GM12875 (cell line): ENCODE measurements at regions not wholly inside any gene's neighbourhood (a gene's known extent, or its start where the extent isn't known, plus 50 kb on each side); places are given as distances from the start of the nearest gene placed in this dataset.

Experiments used
- H3K4me3 ChIP-seq: one replicate; pipeline ENCODE4 v1.5.1; 2011; ENCODE audit warnings: low read depth, low read length, control low read depth
- CTCF ChIP-seq: IDR thresholded peaks from 2 replicates; pipeline ENCODE4 v1.5.1; 2011; ENCODE audit warnings: low read depth, mild to moderate bottlenecking, control low read depth, inconsistent platforms, low read length, moderate library complexity, borderline replicate concordance; ENCODE audit not compliant: insufficient read depth

- TF ChIP-seq CTCF: no peak
Observed at GRCh38 chr22:27278946-27279345, 522.6 kb downstream of the MN1 start.

DNA sequence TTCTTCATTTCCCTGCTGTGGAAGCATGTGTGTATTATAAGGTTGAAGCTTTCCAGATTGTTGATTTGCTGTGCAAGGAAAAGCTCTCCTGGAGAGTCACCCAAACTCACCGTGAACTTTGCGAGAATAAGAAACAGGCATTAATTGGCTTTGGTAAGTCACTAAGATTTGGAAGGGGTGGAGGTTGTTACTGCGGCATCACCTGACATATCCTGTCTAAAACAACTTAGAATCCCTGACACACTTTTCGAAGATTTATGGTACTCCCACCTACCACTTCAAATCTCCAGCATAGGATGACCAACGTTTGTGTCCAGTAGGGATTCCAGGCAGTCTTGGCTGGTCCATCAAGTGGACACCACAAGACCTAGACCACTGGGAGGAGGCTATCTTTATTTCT, 518.3 kb downstream of the MN1 start:
- no peak overlapping the region for H3K4me3 ChIP-seq
- TF ChIP-seq CTCF: no peak

More at GRCh38 chr22:27278946-27279345, 522.6 kb downstream of the MN1 start:
- no peak overlapping the region for H3K4me3 ChIP-seq

DNA sequence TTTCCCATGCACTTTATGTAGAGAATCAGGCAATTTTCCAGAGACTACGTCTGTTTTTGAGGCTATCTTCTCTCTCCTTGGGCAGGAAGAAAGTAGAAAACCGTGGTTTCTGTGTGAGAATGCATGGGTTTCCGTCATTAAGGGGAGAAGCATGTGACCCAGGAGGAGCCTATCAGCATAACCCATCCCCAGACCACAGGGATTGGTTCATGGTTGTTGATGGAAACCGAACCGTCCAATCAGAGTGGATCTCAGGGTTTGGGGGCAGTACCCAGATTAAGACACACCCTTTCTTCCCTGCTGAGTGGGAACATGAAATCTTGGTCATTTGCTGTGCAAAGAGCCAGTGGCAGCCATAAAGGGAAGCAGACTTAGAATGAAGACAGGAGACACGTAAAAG, 517.8 kb downstream of the MN1 start:
- no peak for TF ChIP-seq CTCF
- no peak overlapping the region for H3K4me3 ChIP-seq

- H3K4me3 ChIP-seq: no peak overlapping the region
- TF ChIP-seq CTCF: no peak
Observed at GRCh38 chr22:27284324-27284723, 517.2 kb downstream of the MN1 start.

GRCh38 chr22:27286711-27287110, 514.8 kb downstream of the MN1 start:
- H3K4me3 ChIP-seq: no peak overlapping the region
- TF ChIP-seq CTCF: no peak

DNA sequence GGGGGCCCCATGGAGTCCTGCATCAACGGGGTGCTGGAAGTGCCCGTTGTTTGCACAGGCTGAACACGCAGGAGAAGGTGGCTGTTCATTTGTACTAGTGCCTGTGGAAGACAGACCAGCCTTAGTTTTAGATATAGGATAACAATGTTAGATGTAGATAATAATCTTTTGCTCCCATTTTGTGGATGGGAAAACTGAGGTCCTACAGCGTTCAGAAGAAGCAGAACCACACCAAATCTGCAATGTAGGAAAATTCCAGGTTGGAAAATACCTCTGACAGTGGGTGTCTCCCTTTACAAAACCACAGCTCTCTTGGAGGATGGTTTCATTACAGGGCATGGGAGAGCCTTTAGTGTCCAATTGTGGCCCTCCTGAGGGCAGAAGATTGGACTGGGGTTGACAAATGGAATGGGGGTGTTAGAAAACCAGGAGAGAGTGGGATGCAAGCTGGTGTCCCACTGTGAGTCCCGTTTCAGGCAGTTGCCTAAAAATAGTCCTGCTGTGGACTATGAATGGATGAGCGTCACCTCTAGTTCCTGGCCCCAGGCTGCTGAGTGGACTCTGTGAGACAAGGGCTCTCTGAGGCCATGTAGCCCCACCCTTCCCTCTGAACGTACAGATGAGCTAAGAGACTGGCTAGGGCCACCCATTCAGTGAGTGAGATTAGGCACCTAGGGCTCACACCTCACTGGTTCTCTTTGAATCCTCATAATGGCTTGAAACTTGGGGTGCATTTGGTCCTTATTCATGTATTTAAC, 508.8 kb downstream of the MN1 start:
- TF ChIP-seq CTCF: no peak
- no peak overlapping the region for H3K4me3 ChIP-seq

GRCh38 chr22:27293721-27294445, 507.7 kb downstream of the MN1 start:
- no peak for TF ChIP-seq CTCF
- no peak overlapping the region for H3K4me3 ChIP-seq
